HG03575 (cell line): ENCODE measurements at regions not wholly inside any gene's neighbourhood (a gene's known extent, or its start where the extent isn't known, plus 50 kb on each side); places are given as distances from the start of the nearest gene placed in this dataset.

Source experiments
- ATAC-seq: cut with Tn5 transposase; IDR thresholded peaks from one replicate; pipeline ENCODE4 v1.9.1; 2021; ENCODE audit not compliant: unreplicated experiment, insufficient number of reproducible peaks, low FRiP score; ENCODE audit errors: extremely low read depth

GRCh38 chr4:107210450-107211239, 174.5 kb upstream of the DKK2 start:
- no peak for ATAC-seq

- no peak for ATAC-seq
These were observed 167.6 kb upstream of the DKK2 start for GRCh38 chr4:107203733-107204132.

- ATAC-seq = no peak
These were observed 166.6 kb upstream of the DKK2 start for GRCh38 chr4:107202744-107203143.

GRCh38 chr4:107197121-107197520, 161.0 kb upstream of the DKK2 start:
- ATAC-seq = no peak

- ATAC-seq = no peak
These were observed 160.2 kb upstream of the DKK2 start for GRCh38 chr4:107196312-107196711.

- no peak for ATAC-seq
These were observed 157.9 kb upstream of the DKK2 start for GRCh38 chr4:107194005-107194404.

GRCh38 chr4:107192601-107193000, 156.5 kb upstream of the DKK2 start:
- no peak for ATAC-seq

GRCh38 chr4:107187091-107187490, 151.0 kb upstream of the DKK2 start:
- ATAC-seq = no peak

- ATAC-seq = peak; percentile 93
These were observed 147.2 kb upstream of the DKK2 start for GRCh38 chr4:107183155-107183774.

GRCh38 chr4:107182347-107182746, 146.2 kb upstream of the DKK2 start:
- no peak for ATAC-seq

GRCh38 chr4:107166873-107167450, 130.8 kb upstream of the DKK2 start:
- ATAC-seq = no peak

- no peak for ATAC-seq
These were observed 130.1 kb upstream of the DKK2 start for GRCh38 chr4:107166181-107166580.

GRCh38 chr4:107164962-107165475, 128.9 kb upstream of the DKK2 start:
- no peak for ATAC-seq

GRCh38 chr4:107156443-107156842, 120.3 kb upstream of the DKK2 start:
- ATAC-seq = no peak

GRCh38 chr4:107155366-107155765, 119.3 kb upstream of the DKK2 start:
- no peak for ATAC-seq

- ATAC-seq = no peak
These were observed 117.8 kb upstream of the DKK2 start for GRCh38 chr4:107153956-107154355.

- ATAC-seq = no peak
These were observed 117.1 kb upstream of the DKK2 start for GRCh38 chr4:107153228-107153627.

- no peak for ATAC-seq
These were observed 115.1 kb upstream of the DKK2 start for GRCh38 chr4:107151173-107151572.

GRCh38 chr4:107148904-107149303, 112.8 kb upstream of the DKK2 start:
- no peak for ATAC-seq

GRCh38 chr4:107147873-107148272, 111.8 kb upstream of the DKK2 start:
- ATAC-seq = no peak
